T-cell (primary cell): ENCODE measurements at regions not wholly inside any gene's neighbourhood (a gene's known extent, or its start where the extent isn't known, plus 50 kb on each side); places are given as distances from the start of the nearest gene placed in this dataset.

ENCODE experiments used
- ATAC-seq, 4 experiments: fragments of 200-7000 bp in 3 of 4; fragments of 150-1000 bp in 1 of 4; cut with Tn5 transposase; replicated peaks in 1 of 4; 1 replicate in 3 of 4; 2 replicates in 1 of 4; pipeline ENCODE4 v1.10.0; 2021; ENCODE audit warnings: moderate library complexity in 3 of 4, mild to moderate bottlenecking in 2 of 4, moderate number of reproducible peaks in 1 of 4
- CTCF ChIA-PET, 2 donors: fragments of 300-600 bp; sonication (Branson Sonifier 250); formaldehyde crosslinking; loops; one replicate each; lab custom pipeline; 2022; ENCODE audit warnings: antibody characterized with exemption in 2 of 2; lab: Charles Lee
- POLR2A ChIA-PET, 2 donors: fragments of 300-600 bp; sonication (Branson Sonifier 250); formaldehyde crosslinking; loops; one replicate each; lab custom pipeline; 2022; ENCODE audit warnings: antibody characterized with exemption in 2 of 2; lab: Charles Lee
- DNase-seq, 35 experiments: peaks; one replicate each; pipeline versions ENCODE4 v3.0.0 to v3.0.0-alpha.2; 2013 to 2023
- H3K27ac ChIP-seq: one replicate; pipeline ENCODE4 v1.5.1; 2013; ENCODE audit warnings: low read length
- H3K27me3 ChIP-seq, 2 experiments: replicated peaks in 1 of 2; 1 replicate in 1 of 2; 2 replicates in 1 of 2; pipeline versions ENCODE4 v1.6.1 to v1.7.0; 2013; ENCODE audit warnings: low read length in 1 of 2, mixed read lengths in 1 of 2; ENCODE audit not compliant: control insufficient read depth in 2 of 2, insufficient read depth in 2 of 2; ENCODE audit errors: extremely low read depth in 1 of 2
- H3K36me3 ChIP-seq, 2 donors: 1 replicate in 1 of 2; 2 replicates in 1 of 2; pipeline versions ENCODE4 v1.6.1 to v1.7.0; 2013; ENCODE audit warnings: low read length in 1 of 2; ENCODE audit not compliant: control insufficient read depth in 2 of 2, insufficient read depth in 1 of 2; ENCODE audit errors: extremely low read depth in 1 of 2
- H3K4me1 ChIP-seq, 2 experiments: 1 replicate in 1 of 2; 2 replicates in 1 of 2; pipeline versions ENCODE4 v1.6.1 to v1.7.0; 2013; ENCODE audit warnings: low read length in 2 of 2, mixed read lengths in 1 of 2; ENCODE audit not compliant: insufficient read depth in 2 of 2, control insufficient read depth in 1 of 2; ENCODE audit errors: extremely low read depth in 1 of 2
- H3K4me3 ChIP-seq, 2 donors: 1 replicate in 1 of 2; 2 replicates in 1 of 2; pipeline versions ENCODE4 v1.5.1 to v1.7.0; 2013; ENCODE audit warnings: mild to moderate bottlenecking in 2 of 2, low read length in 1 of 2, moderate library complexity in 1 of 2; ENCODE audit not compliant: control insufficient read depth in 1 of 2; ENCODE audit errors: extremely low read depth in 1 of 2
- H3K9me3 ChIP-seq: 2 replicates; pipeline ENCODE4 v1.7.0; 2013
- H3K27ac Mint-ChIP-seq, 2 donors: one replicate each; pipeline ENCODE4 v1.8.0; 2020 to 2021; ENCODE audit warnings: mild to moderate bottlenecking in 2 of 2, mixed read lengths in 2 of 2
- H3K27me3 Mint-ChIP-seq, 2 donors: one replicate each; pipeline ENCODE4 v1.8.0; 2021 to 2022; ENCODE audit warnings: mixed read lengths in 2 of 2
- H3K36me3 Mint-ChIP-seq: one replicate; pipeline ENCODE4 v1.8.0; 2021; ENCODE audit warnings: mixed read lengths
- H3K4me1 Mint-ChIP-seq, 3 donors: one replicate each; pipeline ENCODE4 v1.8.0; 2020 to 2022; ENCODE audit warnings: mixed read lengths in 3 of 3, mild to moderate bottlenecking in 1 of 3
- H3K4me3 Mint-ChIP-seq, 3 donors: one replicate each; pipeline ENCODE4 v1.8.0; 2020 to 2022; ENCODE audit warnings: mild to moderate bottlenecking in 3 of 3, mixed read lengths in 3 of 3, moderate library complexity in 3 of 3
- H3K9me3 Mint-ChIP-seq, 3 donors: one replicate each; pipeline ENCODE4 v1.8.0; 2020 to 2022; ENCODE audit warnings: mixed read lengths in 3 of 3
- WGBS: methylation state at CpG from one replicate; pipeline ENCODE4 v1.1.5; 2013; ENCODE audit warnings: missing lambda C conversion rate; ENCODE audit not compliant: insufficient coverage; 5-methylcytosine and 5-hydroxymethylcytosine counted together

- ATAC-seq: no peak
- no peak overlapping the region for H3K4me3 ChIP-seq
- H3K27ac ChIP-seq: no peak overlapping the region
- ChIA-PET POLR2A (interaction anchor here in 1 of 2 donors (0.6 kb wide), 1 partner anchor 35 kb away, joined by 3 read pairs; no protein-coding TSS in a partner anchor), CTCF (no interaction called here)
- Mint-ChIP-seq H3K27ac (no peak overlapping the region), H3K4me1 (no peaks in the 10 kb centered on the region), H3K4me3 (no peak overlapping the region), H3K36me3 (no peaks in the 10 kb centered on the region), H3K27me3 (no peaks in the 10 kb centered on the region), H3K9me3 (peaks cover 8 to 17% (median 11%) of the 10 kb centered on the region in 3 donors)
- no peak for DNase-seq
- H3K9me3 ChIP-seq: no peaks in the 10 kb centered on the region
- no peaks in the 10 kb centered on the region for H3K4me1 ChIP-seq
- no peaks in the 10 kb centered on the region for H3K27me3 ChIP-seq
- no peaks in the 10 kb centered on the region for H3K36me3 ChIP-seq
- WGBS: 40% methylated on average over 1 of the region's 3 CpGs
Measured at GRCh38 chr21:27412530-27412929, 445.6 kb upstream of the ADAMTS5 start.

GRCh38 chr21:27408826-27409225 lies 441.9 kb upstream of the ADAMTS5 start:
- WGBS: no CpG with 5 or more reads among the region's 2 CpGs
- CTCF ChIA-PET: no interaction called here

GRCh38 chr21:27407271-27407670 lies 440.4 kb upstream of the ADAMTS5 start:
- no peaks in the 10 kb centered on the region for H3K4me1 ChIP-seq
- ChIA-PET POLR2A (no interaction called here), CTCF (no interaction called here)
- Mint-ChIP-seq H3K27me3 (no peaks in the 10 kb centered on the region), H3K4me3 (no peak overlapping the region), H3K27ac (no peak overlapping the region), H3K9me3 (peaks cover 4 to 8% (median 5%) of the 10 kb centered on the region in 3 donors), H3K4me1 (no peaks in the 10 kb centered on the region), H3K36me3 (no peaks in the 10 kb centered on the region)
- no peaks in the 10 kb centered on the region for H3K36me3 ChIP-seq
- H3K27ac ChIP-seq: no peak overlapping the region
- ATAC-seq (no peak), DNase-seq (no peak)
- 70% methylated on average over 2 of the region's 5 CpGs for WGBS
- H3K27me3 ChIP-seq: no peaks in the 10 kb centered on the region
- H3K9me3 ChIP-seq: no peaks in the 10 kb centered on the region
- no peak overlapping the region for H3K4me3 ChIP-seq

More at GRCh38 chr21:27408826-27409225, 441.9 kb upstream of the ADAMTS5 start:
- Histone ChIP-seq H3K36me3 (no peaks in the 10 kb centered on the region), H3K27me3 (no peaks in the 10 kb centered on the region), H3K4me3 (no peak overlapping the region), H3K27ac (no peak overlapping the region), H3K9me3 (no peaks in the 10 kb centered on the region), H3K4me1 (no peaks in the 10 kb centered on the region)
- no peaks in the 10 kb centered on the region for H3K27me3 Mint-ChIP-seq
- POLR2A ChIA-PET: no interaction called here
- H3K36me3 Mint-ChIP-seq: no peaks in the 10 kb centered on the region
- peaks cover 4 to 8% (median 5%) of the 10 kb centered on the region in 3 donors for H3K9me3 Mint-ChIP-seq
- no peak overlapping the region for H3K27ac Mint-ChIP-seq
- H3K4me3 Mint-ChIP-seq: no peak overlapping the region
- no peaks in the 10 kb centered on the region for H3K4me1 Mint-ChIP-seq
- ATAC-seq: no peak
- DNase-seq: no peak

GRCh38 chr21:27406300-27407009 lies 439.6 kb upstream of the ADAMTS5 start:
- H3K36me3 ChIP-seq: no peaks in the 10 kb centered on the region
- no CpG with 5 or more reads among the region's 3 CpGs for WGBS
- POLR2A ChIA-PET: no interaction called here
- no peaks in the 10 kb centered on the region for H3K9me3 ChIP-seq
- Mint-ChIP-seq H3K4me3 (no peak overlapping the region), H3K9me3 (peaks cover 4 to 8% (median 5%) of the 10 kb centered on the region in 3 donors), H3K4me1 (no peaks in the 10 kb centered on the region), H3K36me3 (no peaks in the 10 kb centered on the region), H3K27ac (no peak overlapping the region), H3K27me3 (no peaks in the 10 kb centered on the region)
- H3K27ac ChIP-seq: no peak overlapping the region
- no peaks in the 10 kb centered on the region for H3K4me1 ChIP-seq
- H3K27me3 ChIP-seq: no peaks in the 10 kb centered on the region
- CTCF ChIA-PET: no interaction called here
- no peak overlapping the region for H3K4me3 ChIP-seq
- DNase-seq (no peak), ATAC-seq (no peak)

- DNase-seq: no peak
- ATAC-seq: no peak
- Histone ChIP-seq H3K27me3 (no peaks in the 10 kb centered on the region), H3K9me3 (no peaks in the 10 kb centered on the region), H3K36me3 (no peaks in the 10 kb centered on the region), H3K4me1 (no peaks in the 10 kb centered on the region), H3K4me3 (no peak overlapping the region), H3K27ac (no peak overlapping the region)
- Mint-ChIP-seq H3K27ac (no peak overlapping the region), H3K4me3 (no peak overlapping the region), H3K9me3 (no peaks in the 10 kb centered on the region), H3K27me3 (no peaks in the 10 kb centered on the region), H3K4me1 (no peaks in the 10 kb centered on the region), H3K36me3 (no peaks in the 10 kb centered on the region)
- ChIA-PET CTCF (no interaction called here), POLR2A (no interaction called here)
- WGBS: 50% methylated on average over 1 of the region's 3 CpGs
Measured at GRCh38 chr21:27403011-27403410, 436.1 kb upstream of the ADAMTS5 start.

GRCh38 chr21:27400045-27400444 lies 433.2 kb upstream of the ADAMTS5 start:
- no peak for DNase-seq
- H3K36me3 ChIP-seq: no peaks in the 10 kb centered on the region
- H3K4me3 ChIP-seq: no peak overlapping the region
- no peaks in the 10 kb centered on the region for H3K27me3 Mint-ChIP-seq
- H3K27ac ChIP-seq: no peak overlapping the region
- no peaks in the 10 kb centered on the region for H3K27me3 ChIP-seq
- CTCF ChIA-PET: no interaction called here
- no peak overlapping the region for H3K4me3 Mint-ChIP-seq
- no peak for ATAC-seq
- no peaks in the 10 kb centered on the region for H3K4me1 ChIP-seq
- 46% methylated on average over 2 of the region's 4 CpGs for WGBS
- H3K27ac Mint-ChIP-seq: no peak overlapping the region
- no peaks in the 10 kb centered on the region for H3K36me3 Mint-ChIP-seq
- peaks cover 0 to 4% (median 0%) of the 10 kb centered on the region in 3 donors for H3K9me3 Mint-ChIP-seq
- POLR2A ChIA-PET: no interaction called here
- no peaks in the 10 kb centered on the region for H3K4me1 Mint-ChIP-seq
- no peaks in the 10 kb centered on the region for H3K9me3 ChIP-seq
